ENCODE measurements at regions not wholly inside any gene's neighbourhood (a gene's known extent, or its start where the extent isn't known, plus 50 kb on each side); places are given as distances from the start of the nearest gene placed in this dataset.

- TF ChIP-seq CTCF (IDR thresholded peaks at IDR 0.05) (no peak), EP300 (IDR thresholded peaks at IDR 0.05) (no peak)
These were observed 103.3 kb downstream of the DIRAS2 start for GRCh38 chr9:90539286-90539685.

All from suprapubic skin (tissue), 3 donors.